Hematopoietic multipotent progenitor cell (in vitro differentiated cells): ENCODE measurements at regions not wholly inside any gene's neighbourhood (a gene's known extent, or its start where the extent isn't known, plus 50 kb on each side); places are given as distances from the start of the nearest gene placed in this dataset.

Source experiments
- DNase-seq, 3 donors: peaks; one replicate each; pipeline ENCODE4 v3.0.0-alpha.2; 2011 to 2015; ENCODE audit warnings: low read depth in 2 of 3, low spot score in 2 of 3

GRCh38 chr13:111844222-111844671 lies 222.7 kb upstream of the SOX1 start:
- no peak for DNase-seq

DNA sequence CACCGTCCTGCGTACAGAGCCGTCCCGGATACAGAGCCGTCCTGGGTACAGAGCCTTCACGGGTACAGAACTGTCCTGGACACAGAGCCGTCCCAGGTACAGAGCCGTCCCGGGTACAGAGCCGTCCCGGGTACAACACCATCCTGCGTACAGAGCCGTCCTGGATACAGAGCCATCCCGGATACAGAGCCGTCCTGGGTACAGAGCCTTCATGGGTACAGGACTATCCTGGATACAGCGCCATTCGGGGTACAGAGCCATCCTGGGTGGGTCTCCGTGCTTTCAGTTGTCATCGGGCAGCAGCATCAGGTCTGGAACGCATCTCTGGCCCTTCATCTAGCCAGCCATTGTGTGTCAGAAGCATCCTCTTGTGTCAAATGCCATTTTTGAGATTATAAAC lies 222.3 kb upstream of the SOX1 start:
- no peak for DNase-seq

DNA sequence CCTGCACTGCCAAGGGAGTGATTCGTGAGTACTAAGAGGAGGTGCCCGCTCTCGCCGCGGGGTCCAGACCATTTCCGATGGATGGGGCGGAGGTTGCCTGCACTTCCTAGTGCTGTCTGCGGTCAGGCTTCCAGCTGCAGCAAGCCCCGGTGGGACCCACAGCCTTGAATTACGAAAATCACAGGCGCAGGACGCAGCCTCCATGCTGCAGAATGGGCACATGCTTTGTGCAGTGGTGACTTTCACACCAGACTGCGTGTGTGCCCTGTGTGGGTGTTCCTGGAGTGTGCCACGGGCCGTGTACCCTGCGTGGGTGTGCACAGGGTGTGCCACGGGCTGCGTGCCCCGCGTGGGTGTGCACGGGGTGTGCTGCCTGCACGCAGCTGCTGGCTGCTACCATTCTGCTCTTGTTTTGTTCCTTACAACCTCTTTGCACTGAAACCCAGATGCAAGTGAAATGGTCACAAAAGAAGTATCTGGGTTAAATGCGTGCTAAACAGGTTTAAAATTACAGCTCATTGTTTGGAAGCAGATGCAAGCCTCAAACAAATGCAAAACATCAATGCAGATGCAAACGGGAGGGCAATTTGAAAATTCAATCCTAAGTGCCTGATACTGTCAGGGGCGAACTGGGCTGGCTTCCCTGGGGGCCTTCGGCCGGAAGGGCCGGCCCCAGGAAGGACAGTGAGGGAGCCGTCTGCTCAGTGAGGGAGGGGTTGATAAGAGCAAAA lies 221.2 kb upstream of the SOX1 start:
- DNase-seq: no peak

- DNase-seq: no peak
Measured at GRCh38 chr13:111846391-111847159, 220.4 kb upstream of the SOX1 start.

GRCh38 chr13:111847964-111848363 lies 219.0 kb upstream of the SOX1 start:
- no peak for DNase-seq

DNA sequence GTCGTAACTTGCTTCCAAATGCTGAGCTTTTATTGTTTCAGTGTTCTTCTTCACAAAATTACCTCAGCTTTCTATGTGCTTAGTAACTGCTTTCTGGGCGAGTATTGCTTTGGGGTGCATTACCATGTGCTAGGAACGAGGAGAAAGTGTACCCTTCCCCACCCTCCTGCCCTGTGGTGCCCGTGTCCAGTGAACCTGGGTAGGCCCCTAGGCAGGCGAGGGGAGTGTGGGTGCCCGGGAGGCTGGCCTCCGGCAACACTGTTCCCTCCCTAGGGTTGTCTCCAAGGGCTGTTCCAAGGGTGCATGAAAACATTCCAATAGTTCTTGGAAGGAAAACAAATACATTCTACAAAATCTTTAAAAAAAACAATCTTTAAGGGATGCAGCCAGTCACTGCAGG lies 216.5 kb upstream of the SOX1 start:
- DNase-seq: no peak

DNA sequence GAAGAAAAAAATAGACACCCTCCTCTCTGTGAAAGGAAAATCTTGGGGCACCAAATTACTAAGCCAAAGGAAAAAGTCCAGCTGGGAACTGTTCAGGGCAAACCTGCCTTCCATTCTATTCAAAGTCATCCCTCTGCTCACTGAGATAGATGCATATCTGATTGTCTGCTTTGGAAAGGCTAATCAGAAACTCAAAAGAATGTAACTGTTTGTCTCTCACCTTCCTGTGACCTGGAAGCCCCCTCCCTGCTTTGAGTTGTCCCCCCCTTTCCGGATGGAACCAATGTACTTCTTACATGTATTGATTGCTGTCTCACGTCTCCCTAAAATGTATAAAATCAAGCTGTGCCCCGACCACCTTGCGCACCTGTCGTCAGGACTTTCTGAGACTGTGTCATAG lies 216.0 kb upstream of the SOX1 start:
- no peak for DNase-seq

DNA sequence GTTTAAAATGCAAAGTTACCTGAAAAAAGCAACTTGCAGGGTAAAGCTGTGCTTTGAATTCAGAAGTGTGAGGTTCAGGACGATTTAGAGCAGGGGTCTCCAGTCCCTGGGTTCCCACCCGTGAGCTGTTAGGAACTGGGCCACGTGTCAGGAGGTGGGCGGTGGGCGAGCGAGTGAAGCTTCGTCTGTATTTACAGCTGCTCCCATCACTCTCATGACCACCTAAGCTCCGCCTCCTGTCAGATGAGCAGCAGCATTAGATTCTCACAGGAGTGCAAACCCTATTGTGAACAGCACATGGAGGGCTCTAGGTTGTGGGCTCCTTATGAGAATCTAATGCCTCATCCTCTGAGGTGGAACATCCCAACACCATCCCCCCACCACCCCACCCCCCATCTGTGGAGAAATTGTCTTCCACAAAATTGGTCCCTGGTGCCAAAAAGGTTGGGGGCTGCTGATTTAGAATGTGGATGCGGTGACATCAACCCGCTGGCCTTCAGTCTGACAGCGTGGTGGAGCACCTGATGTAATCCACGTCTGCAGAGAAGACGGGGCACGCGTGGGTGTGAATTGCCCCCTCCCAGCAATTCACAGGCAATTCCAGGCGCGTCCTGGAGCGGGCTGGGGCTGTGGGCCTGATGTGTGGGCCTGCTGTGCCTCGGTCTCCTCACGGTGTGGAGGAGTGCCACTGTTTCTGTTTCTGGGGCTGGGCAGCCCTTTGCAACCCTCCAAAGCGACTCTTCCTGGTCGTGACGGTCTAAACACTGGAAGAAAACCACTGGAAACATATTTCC lies 214.0 kb upstream of the SOX1 start:
- no peak for DNase-seq

GRCh38 chr13:111853721-111854120 lies 213.2 kb upstream of the SOX1 start:
- no peak for DNase-seq

DNA sequence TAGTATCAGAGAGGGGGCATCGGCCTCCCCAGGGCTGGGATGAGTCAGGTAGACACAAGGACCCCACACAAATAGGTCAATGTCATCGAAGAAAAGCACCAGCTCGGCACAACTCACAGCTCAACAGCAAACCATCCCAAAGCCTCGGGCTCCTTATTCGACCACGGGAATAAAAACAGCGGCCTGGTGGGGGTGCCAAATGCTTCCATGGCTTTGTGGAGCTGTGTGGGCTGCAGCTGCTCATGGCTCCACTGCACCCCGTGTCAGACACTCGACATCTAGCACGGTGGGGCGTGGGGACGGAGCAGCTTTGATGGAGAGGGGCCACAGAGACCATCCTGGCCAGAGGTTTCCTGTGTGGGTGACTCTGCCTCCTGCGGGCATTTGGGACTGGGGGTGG lies 212.5 kb upstream of the SOX1 start:
- DNase-seq: no peak

GRCh38 chr13:111855191-111855590 lies 211.8 kb upstream of the SOX1 start:
- DNase-seq: no peak

- DNase-seq: no peak
Measured at GRCh38 chr13:111855786-111856185, 211.2 kb upstream of the SOX1 start.

DNA sequence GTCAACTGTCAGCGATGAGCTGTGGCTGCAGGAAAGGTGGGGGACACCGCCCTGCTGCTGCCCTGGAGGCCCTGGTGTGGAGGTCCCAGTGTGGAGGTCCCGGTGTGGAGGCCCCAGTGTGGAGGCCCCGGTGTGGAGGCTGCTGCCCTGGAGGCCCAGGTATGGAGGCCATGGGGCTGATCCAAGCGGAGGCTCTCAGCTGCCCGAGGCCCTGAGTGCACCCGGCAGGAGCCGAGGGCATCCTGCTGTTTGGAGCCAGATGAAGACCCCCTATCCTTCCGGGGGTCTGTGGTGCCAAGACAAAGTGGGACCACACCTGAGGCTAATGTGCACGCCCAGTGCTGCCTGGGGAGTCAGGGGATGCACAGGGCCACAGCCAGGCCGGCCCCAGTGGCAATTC lies 210.4 kb upstream of the SOX1 start:
- no peak for DNase-seq

- DNase-seq: no peak
Measured at GRCh38 chr13:111857336-111857735, 209.6 kb upstream of the SOX1 start.

DNA sequence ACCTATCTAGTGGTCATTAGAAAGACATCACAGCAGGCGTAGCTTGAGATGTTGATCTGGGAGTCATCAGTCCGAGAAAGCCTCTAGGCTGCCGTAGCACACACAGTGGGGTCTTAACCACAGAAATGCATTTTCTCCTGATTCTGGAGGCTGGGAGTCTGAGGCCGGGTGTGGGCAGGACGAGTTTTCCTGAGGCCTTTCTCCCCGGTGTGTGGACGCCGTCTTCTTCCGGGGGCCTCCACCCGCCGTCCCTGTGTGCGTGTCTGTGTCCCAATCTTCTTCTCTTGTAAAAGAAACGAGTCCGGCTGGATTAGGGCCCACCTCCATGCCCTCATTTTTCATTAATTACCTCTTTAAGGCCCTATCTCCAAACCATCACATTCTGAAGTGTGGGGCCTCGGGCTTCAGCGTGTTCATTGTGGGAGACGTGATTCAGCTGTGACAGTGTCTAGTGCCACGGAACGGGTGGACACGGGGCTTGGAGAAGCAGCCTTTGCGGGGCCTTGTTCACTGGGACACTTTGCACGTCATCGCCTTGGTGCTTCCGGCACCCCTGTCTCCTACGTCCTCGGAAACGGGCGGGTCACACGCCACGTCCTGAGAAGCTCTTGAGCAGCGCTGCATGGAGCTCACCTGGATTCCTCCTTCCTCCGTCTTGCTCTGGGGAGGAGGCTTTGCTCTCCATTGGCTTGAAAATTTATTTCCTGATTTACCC lies 208.9 kb upstream of the SOX1 start:
- DNase-seq: no peak

- DNase-seq: no peak
Measured at GRCh38 chr13:111858571-111858970, 208.4 kb upstream of the SOX1 start.

DNA sequence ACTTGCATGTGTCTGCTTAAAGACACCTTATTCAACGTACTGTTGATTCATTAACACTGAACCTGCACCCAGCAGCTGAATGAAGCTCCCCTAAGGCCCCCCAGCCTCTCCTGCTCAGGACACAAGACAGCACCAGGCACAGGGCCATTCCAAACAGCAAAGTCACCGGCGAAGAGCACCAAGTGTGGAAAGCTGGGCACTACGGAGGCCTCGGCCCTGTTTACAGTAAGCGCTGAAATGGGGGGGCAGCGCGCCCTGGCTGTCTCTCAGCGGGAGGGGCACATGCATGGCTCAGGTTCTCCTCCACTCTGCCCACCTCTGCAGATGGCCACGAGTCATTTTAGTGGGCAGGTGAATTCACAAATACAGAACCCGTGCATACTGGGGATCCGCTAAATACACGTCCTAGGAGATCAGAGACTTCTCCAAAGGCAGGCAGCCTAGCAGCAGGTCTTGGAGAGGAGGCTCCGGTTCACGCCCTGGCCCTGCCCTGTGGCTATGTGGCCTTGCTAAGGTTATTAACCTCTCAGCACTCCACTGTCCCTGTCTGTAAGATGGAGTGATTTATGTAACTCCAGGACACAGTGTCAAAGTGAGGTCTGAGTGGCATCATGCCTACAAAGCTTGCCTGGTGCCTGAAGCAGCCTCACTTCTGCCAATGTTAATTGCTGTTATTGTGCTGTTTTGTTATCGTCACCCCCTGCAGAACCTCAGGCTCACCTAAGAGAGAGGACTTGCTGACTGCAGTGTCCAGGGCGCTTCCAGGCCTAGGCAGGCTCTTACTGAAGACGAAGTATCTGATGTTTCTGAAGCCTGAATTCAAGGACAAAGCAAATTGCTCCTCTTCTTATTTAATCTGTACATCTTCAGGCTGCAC lies 207.4 kb upstream of the SOX1 start:
- DNase-seq: no peak

GRCh38 chr13:111860231-111860552 lies 206.8 kb upstream of the SOX1 start:
- DNase-seq: no peak

DNA sequence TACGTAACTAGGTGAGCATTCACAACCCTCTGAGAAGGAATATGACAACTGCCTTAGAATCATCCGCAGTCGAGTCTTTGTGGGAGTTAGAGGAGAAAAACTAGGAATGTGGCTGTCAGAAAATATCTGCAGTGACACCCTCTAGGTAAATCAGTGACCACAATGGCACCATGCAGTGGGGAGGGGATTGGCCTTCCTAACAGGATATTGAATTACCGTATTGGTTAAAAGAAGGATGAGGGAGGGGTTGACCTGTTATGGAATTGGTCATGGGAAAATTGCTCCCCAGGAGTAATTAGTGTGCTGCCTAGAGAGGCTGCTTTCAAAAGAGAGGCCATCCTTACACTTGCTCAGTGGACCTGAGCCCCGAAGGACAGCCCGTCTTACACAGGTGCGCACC lies 205.6 kb upstream of the SOX1 start:
- no peak for DNase-seq

- DNase-seq: no peak
Measured at GRCh38 chr13:111861766-111862366, 205.1 kb upstream of the SOX1 start.
